Activated CD4-positive, CD25-positive, alpha-beta regulatory T cell treated with anti-CD3 and anti-CD28 coated beads, Interleukin-2, amount 50 U/mL, for 16 hours (primary cell): ENCODE measurements at regions not wholly inside any gene's neighbourhood (a gene's known extent, or its start where the extent isn't known, plus 50 kb on each side); places are given as distances from the start of the nearest gene placed in this dataset.
"Not testable (repeated sequence)": the region's sequence is repeated elsewhere in the genome, so short reads cannot be mapped to it uniquely, and the experiment has no call there.

Experiments used
- DNase-seq: peaks from one replicate; pipeline ENCODE4 v3.0.0-alpha.2; 2020; ENCODE audit warnings: low read depth, low spot score

- DNase-seq: no peak
Measured at GRCh38 chr14:105900398-105901160, 374.2 kb downstream of the TMEM121 start.

- no peak for DNase-seq
Measured at GRCh38 chr14:105901226-105901625, 374.8 kb downstream of the TMEM121 start.

DNA sequence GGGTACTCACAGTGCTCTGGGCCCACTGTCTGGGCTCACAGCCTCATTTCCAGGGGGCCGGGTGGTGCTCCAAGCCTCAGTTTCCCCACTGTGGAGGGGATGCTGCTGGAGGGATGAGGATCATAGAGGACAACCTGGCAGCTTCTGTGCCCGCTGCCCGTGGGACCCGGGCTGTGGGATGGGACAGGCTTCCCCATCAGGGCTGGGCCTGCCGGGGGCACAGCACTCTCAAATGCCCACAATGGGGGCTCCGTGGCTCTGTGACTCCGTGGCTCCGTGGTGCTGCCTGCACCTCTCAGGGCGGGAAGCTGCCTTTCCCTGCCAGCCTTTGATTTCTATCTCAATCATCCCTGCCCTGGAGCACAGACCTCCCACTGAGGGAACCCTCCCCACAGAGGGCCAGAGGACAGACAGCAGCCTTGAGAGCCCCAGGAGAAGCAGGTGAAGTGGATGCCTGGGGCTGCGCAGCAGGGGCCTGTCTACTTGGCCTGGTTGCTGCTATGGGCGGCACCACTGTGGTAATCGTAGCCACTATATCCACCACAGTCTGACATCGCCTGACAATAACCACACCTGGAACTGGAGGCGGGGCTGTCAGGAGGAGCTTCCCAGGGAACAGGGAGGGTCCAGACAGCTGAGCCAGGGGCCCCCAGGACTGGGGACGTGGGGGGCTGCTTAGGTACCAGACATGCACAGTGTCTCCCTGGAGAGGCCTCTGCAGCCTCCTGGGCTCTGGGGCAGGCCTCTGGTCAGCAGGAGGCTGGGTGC lies 375.9 kb downstream of the TMEM121 start:
- no peak for DNase-seq

- DNase-seq: not testable (repeated sequence)
Measured at GRCh38 chr14:105902899-105903165, 376.4 kb downstream of the TMEM121 start.

- no peak for DNase-seq
Measured at GRCh38 chr14:105903971-105904370, 377.6 kb downstream of the TMEM121 start.

- no peak for DNase-seq
Measured at GRCh38 chr14:105904379-105904778, 378.0 kb downstream of the TMEM121 start.

- no peak for DNase-seq
Measured at GRCh38 chr14:105905456-105905855, 379.1 kb downstream of the TMEM121 start.

GRCh38 chr14:105907276-105907675 lies 380.9 kb downstream of the TMEM121 start:
- no peak for DNase-seq

DNA sequence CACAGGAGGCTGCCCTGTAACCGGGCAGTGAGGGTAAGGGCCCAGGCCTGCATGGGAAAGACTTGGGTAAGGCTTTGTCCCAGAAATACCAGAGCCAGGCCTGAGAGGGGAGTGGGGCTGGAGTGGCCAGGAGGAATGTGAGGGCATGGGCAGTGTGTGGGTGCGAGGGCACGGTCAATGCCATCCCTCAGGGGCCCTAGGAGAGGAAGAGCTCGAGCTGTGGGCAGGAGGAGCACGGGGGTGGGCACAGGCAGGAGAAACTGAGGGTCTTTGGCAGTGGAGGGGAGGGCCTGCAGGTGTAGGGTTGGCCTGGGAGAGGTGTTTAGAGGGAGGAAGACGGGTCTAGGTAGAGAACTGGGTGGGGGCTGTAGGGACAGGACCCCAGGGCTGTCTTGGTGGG lies 381.6 kb downstream of the TMEM121 start:
- DNase-seq: no peak

GRCh38 chr14:105908481-105908911 lies 382.1 kb downstream of the TMEM121 start:
- no peak for DNase-seq

- no peak for DNase-seq
Measured at GRCh38 chr14:105909046-105909827, 382.9 kb downstream of the TMEM121 start.

- not testable (repeated sequence) for DNase-seq
Measured at GRCh38 chr14:105909828-105910120, 383.4 kb downstream of the TMEM121 start.

DNA sequence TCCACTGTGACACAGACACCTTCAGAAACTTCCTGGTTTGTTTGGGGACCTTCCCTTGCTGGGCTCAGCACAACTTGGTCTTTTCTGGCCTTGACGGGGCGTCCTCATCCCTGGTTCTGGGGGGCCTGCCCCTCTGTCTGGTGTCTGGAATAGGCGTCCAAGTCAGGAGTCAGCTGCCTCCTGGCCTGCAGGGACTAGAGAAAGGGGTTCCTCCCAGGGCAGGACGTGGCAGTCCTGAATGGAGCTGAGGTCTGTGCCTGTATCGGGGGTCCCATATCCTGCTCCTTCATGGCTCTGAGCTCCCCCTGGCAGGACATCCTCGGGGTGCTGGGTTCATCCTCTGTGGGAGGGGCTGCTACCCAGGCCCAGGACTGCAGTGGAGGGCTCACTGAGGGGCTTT lies 384.0 kb downstream of the TMEM121 start:
- no peak for DNase-seq

DNA sequence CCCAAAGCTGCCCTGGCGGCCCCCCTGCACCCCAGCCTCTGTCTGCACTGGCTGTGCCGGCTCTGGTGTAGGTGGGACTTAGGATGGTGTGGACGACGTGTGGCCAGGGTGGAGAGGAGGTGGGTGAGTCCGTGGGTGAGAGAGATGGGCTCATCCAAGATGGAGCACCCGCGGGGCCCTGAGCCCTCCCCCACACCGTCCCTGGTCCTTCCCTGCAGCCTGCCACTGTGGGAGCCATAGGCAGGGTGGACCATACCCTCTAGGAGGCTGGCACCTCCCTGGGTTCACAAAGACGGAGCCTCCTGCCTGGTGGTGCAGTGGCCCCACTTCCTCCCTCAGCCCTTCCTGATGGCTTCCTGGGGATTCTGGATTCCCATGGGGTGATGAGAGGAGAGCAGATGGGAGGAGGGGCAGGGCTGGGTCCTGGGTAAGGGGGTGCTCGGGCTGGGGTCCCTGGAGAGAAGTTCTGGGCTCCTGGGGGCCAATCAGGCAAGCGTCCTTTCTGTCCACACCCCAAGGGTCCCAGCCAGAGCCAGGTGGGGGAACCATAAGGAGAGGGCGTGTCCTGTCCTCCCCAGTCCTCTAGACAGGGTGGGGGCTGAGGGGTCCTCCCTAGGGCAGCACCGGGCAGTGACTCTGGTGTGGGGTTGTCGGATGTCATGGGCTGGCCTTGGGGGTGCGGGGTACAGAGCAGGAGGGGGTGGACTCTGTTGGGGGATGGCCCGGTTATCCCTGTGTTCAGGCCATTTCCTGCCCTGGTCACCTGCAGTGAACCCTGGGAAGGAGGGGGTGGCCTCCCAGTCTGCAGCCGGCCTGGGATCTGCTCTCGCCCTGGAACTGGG lies 384.8 kb downstream of the TMEM121 start:
- DNase-seq: no peak

GRCh38 chr14:105911848-105912292 lies 385.5 kb downstream of the TMEM121 start:
- DNase-seq: not testable (repeated sequence)

GRCh38 chr14:105912641-105913180 lies 386.3 kb downstream of the TMEM121 start:
- DNase-seq: no peak

DNA sequence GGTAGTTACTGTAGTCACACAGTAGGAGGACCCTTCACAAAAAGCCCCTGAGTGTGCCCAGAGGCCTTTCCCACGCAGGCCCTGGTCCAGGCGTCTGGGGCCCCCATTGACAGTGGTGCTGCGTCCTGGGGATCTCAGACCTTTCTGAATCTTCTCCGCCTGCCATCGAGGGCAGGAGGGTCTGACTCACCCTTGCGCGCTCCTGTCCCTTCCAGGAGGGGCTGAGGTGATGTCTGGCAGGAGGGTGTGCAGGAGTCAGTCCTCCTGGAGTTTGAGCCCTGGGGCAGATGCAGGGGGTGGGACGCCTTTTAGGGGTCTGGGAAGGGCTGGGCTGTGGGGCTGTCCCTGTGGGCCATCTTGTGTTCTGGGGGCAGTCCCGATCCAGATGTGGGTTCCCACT lies 386.8 kb downstream of the TMEM121 start:
- DNase-seq: no peak

DNA sequence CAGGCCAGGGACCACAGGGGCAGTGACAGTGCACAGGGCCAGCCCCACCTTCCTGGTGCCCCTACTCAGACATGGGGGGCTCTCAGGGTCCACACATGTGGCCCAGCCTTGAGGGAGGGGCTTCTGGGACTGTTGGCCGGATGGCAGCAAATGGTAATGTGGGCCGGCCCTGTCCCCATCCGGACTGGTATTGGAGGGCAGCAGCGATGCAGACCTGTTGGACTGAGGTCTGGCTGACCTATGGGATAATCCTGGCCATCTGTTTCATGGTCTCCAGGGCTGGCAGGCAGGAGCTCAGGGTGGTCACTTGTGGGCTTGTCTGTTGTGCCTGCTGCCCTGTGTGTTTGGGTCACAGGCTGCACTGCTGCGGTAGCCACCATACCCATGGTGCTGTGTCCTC lies 387.5 kb downstream of the TMEM121 start:
- no peak for DNase-seq

DNA sequence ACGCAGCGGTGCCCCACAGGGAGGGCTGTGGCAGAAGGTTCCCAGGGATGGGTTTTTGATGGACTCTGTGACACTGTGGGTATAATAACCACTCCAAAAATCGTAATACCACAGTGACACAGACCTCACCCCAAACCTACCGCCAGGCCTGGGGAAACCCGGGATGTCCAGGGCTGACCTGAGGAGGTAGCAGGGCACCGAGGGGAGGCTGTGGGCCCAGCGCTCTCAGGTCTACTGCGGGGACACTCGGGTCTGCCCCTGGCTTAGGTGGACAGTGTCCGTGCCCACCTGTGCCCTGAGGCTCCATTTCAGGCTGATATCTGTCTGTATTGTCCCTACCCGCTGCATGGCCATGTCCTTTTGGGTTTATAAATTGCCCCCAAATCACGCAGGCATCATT lies 387.9 kb downstream of the TMEM121 start:
- DNase-seq: not testable (repeated sequence)

DNA sequence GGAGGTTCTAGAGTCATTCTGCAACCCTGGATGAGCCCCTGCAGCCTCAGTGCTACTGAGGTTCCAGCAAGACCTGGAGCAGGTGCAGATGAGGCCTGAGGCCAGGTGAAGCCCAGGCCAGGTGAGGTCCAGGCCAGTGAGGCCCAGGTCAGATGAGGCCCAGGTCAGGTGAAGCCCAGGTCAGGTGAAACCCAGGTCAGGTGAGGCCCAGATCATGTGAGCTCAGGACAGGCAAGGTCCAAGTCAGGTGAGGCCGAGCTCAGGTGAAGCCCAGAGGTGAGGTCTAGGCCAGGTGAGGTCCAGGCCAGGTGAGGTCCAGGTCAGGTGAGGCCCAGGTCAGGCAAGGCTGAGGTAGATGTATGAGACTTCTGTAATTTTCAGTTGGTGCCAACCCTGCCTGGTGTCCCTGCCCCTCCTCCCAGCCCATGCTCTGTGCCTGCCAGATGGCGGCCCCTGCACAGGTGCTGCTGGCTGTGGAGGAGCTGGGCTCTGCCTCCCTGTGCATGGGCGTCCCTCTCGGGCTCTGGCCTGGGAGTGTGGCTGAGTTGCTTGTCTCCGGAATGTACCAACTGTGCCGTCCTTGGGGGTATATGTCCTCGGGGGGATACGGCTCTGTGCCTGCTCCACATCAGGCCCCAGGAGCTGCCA lies 388.5 kb downstream of the TMEM121 start:
- DNase-seq: no peak

- not testable (repeated sequence) for DNase-seq
Measured at GRCh38 chr14:105915546-105915945, 389.2 kb downstream of the TMEM121 start.
